ENCODE measurements at regions not wholly inside any gene's neighbourhood (a gene's known extent, or its start where the extent isn't known, plus 50 kb on each side); places are given as distances from the start of the nearest gene placed in this dataset.

GRCh38 chr6:137661601-137662000 lies 167.4 kb upstream of the OLIG3 start:
- Histone ChIP-seq H3K27me3 (ENCODE audit: control insufficient read depth in 3 of 3, insufficient read depth in 3 of 3, low read length in 2 of 3) (no peaks in the 10 kb centered on the region), H3K4me1 (ENCODE audit: control insufficient read depth in 5 of 5, insufficient read depth in 5 of 5, low read length in 5 of 5) (no peaks in the 10 kb centered on the region), H3K27ac (ENCODE audit: low read depth in 1 of 2, low read length in 1 of 2) (no peak overlapping the region), H3K9ac (ENCODE audit: insufficient read depth in 1 of 2, low read length in 2 of 2) (no peak overlapping the region), H3K4me3 (no peak overlapping the region), H3K9me3 (ENCODE audit: control insufficient read depth in 4 of 4, insufficient read depth in 3 of 4, low read length in 3 of 4) (no peaks in the 10 kb centered on the region), H3K36me3 (ENCODE audit: control insufficient read depth in 4 of 4, insufficient read depth in 4 of 4, low read length in 4 of 4) (no peaks in the 10 kb centered on the region)
- TF ChIP-seq CTCF (IDR thresholded peaks at IDR 0.05; ENCODE audit: control extremely low read depth, extremely low read depth), result peak; percentile 5
- DNase-seq, result peak in 1 of 3 donors; percentile 25
- peak; percentile 53 for ATAC-seq (ENCODE audit: insufficient read depth, low FRiP score)
- 85 to 86% methylated on average over 5 of the region's 5 CpGs for WGBS, 2 donors

- no peaks in the 10 kb centered on the region for H3K9me3 ChIP-seq (ENCODE audit: control insufficient read depth in 4 of 4, insufficient read depth in 3 of 4, low read length in 3 of 4)
- H3K36me3 ChIP-seq (ENCODE audit: control insufficient read depth in 4 of 4, insufficient read depth in 4 of 4, low read length in 4 of 4), result no peaks in the 10 kb centered on the region
- no peaks in the 10 kb centered on the region for H3K27me3 ChIP-seq (ENCODE audit: control insufficient read depth in 3 of 3, insufficient read depth in 3 of 3, low read length in 2 of 3)
- no peak overlapping the region for H3K27ac ChIP-seq (ENCODE audit: low read depth in 1 of 2, low read length in 1 of 2)
- H3K4me3 ChIP-seq, result no peak overlapping the region
- TF ChIP-seq CTCF (IDR thresholded peaks at IDR 0.05; ENCODE audit: control extremely low read depth, extremely low read depth), result no peak
- ATAC-seq (ENCODE audit: insufficient read depth, low FRiP score) (no peak), DNase-seq (no peak)
- H3K9ac ChIP-seq (ENCODE audit: insufficient read depth in 1 of 2, low read length in 2 of 2), result no peak overlapping the region
- 66 to 74% methylated on average over 5 of the region's 5 CpGs for WGBS, 2 donors
- H3K4me1 ChIP-seq (ENCODE audit: control insufficient read depth in 5 of 5, insufficient read depth in 5 of 5, low read length in 5 of 5), result no peaks in the 10 kb centered on the region
Observed at GRCh38 chr6:137664183-137664582, 170.0 kb upstream of the OLIG3 start.

GRCh38 chr6:137665342-137665934 lies 171.2 kb upstream of the OLIG3 start:
- no peak for ATAC-seq (ENCODE audit: insufficient read depth, low FRiP score)
- no peak for DNase-seq
- no peak overlapping the region for H3K4me3 ChIP-seq

More at GRCh38 chr6:137665342-137665934, 171.2 kb upstream of the OLIG3 start:
- Histone ChIP-seq H3K36me3 (ENCODE audit: control insufficient read depth in 4 of 4, insufficient read depth in 4 of 4, low read length in 4 of 4) (no peaks in the 10 kb centered on the region), H3K9me3 (ENCODE audit: control insufficient read depth in 4 of 4, insufficient read depth in 3 of 4, low read length in 3 of 4) (no peaks in the 10 kb centered on the region), H3K27me3 (ENCODE audit: control insufficient read depth in 3 of 3, insufficient read depth in 3 of 3, low read length in 2 of 3) (no peaks in the 10 kb centered on the region), H3K9ac (ENCODE audit: insufficient read depth in 1 of 2, low read length in 2 of 2) (no peak overlapping the region), H3K27ac (ENCODE audit: low read depth in 1 of 2, low read length in 1 of 2) (no peak overlapping the region), H3K4me1 (ENCODE audit: control insufficient read depth in 5 of 5, insufficient read depth in 5 of 5, low read length in 5 of 5) (no peaks in the 10 kb centered on the region)
- no peak for TF ChIP-seq CTCF (IDR thresholded peaks at IDR 0.05; ENCODE audit: control extremely low read depth, extremely low read depth)
- 82 to 87% methylated on average over 6 of the region's 6 CpGs for WGBS, 2 donors
